HUES48 (cell line): ENCODE measurements at regions not wholly inside any gene's neighbourhood (a gene's known extent, or its start where the extent isn't known, plus 50 kb on each side); places are given as distances from the start of the nearest gene placed in this dataset.
A peak's percentile ranks its signal among the peaks of the same experiment; 100 is the strongest.
"Not testable (repeated sequence)": the region's sequence is repeated elsewhere in the genome, so short reads cannot be mapped to it uniquely, and the experiment has no call there.

Experiments
- H3K27ac ChIP-seq: one replicate; pipeline ENCODE4 v1.7.0; 2013; ENCODE audit warnings: low read depth, low read length, inconsistent platforms
- H3K27me3 ChIP-seq: 2 replicates; pipeline ENCODE4 v1.6.1; 2013; ENCODE audit warnings: mild to moderate bottlenecking, low read length; ENCODE audit not compliant: control insufficient read depth, insufficient read depth
- H3K36me3 ChIP-seq: 2 replicates; pipeline ENCODE4 v1.6.1; 2013; ENCODE audit warnings: low read length; ENCODE audit not compliant: control insufficient read depth, insufficient read depth
- H3K4me1 ChIP-seq: 2 replicates; pipeline ENCODE4 v1.6.1; 2013; ENCODE audit warnings: mild to moderate bottlenecking, low read length; ENCODE audit not compliant: control insufficient read depth, insufficient read depth
- H3K4me3 ChIP-seq: 2 replicates; pipeline ENCODE4 v1.5.1; 2013; ENCODE audit warnings: mild to moderate bottlenecking, low read depth, low read length
- H3K9ac ChIP-seq: 2 replicates; pipeline ENCODE4 v1.6.1; 2013; ENCODE audit warnings: mild to moderate bottlenecking, low read depth, low read length, moderate library complexity
- H3K9me3 ChIP-seq: 2 replicates; pipeline ENCODE4 v1.6.1; 2013; ENCODE audit warnings: low read length; ENCODE audit not compliant: control insufficient read depth, insufficient read depth

DNA sequence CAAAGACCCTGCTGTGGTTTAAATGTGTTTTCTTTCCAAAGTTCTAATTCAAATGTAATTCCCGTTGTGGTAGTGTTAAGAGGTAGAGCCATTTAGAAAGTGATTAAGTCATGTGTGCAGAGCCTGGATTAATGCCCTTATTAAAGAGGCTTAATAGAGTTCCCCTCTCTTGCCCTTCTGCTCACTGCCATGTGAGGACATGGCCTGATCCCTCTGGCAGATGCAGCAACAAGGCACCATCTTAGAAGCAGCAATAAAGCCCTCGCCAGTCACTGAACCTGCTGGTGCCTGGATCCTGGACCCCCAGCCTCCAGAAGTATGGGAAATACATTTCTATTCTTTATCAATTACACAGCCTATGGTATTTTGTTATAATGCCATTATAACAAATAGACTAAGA, 485.2 kb downstream of the DCDC2C start:
- no peak overlapping the region for H3K4me3 ChIP-seq
- H3K9ac ChIP-seq = no peak overlapping the region
- no peaks in the 10 kb centered on the region for H3K4me1 ChIP-seq
- peaks cover 40% of the 10 kb centered on the region for H3K9me3 ChIP-seq
- H3K27me3 ChIP-seq = no peaks in the 10 kb centered on the region
- H3K36me3 ChIP-seq = no peaks in the 10 kb centered on the region
- H3K27ac ChIP-seq = no peak overlapping the region

DNA sequence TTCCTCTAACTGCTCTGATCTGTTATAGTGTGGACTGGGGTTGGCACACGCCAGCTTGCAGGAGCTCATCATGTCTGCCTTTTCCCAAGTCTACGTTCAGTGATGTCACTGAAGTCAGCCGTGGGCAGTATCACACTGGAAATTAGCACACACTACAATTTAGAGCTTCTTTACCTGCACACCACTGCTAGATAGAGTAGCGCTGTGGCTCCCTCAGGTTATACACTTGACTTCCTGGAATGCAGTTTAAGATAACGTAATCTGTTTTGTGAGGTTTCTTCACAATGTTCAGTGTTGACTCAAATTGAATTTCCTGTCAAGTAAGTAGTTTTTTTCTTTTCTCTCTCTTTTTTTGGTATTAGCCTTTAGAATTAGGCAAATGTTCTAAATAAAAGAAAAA, 487.2 kb downstream of the DCDC2C start:
- Histone ChIP-seq H3K4me1 (no peaks in the 10 kb centered on the region), H3K9me3 (peaks cover 51% of the 10 kb centered on the region), H3K4me3 (no peak overlapping the region), H3K9ac (no peak overlapping the region), H3K27ac (no peak overlapping the region), H3K27me3 (no peaks in the 10 kb centered on the region), H3K36me3 (no peaks in the 10 kb centered on the region)

GRCh38 chr2:4192119-4192518, 488.7 kb downstream of the DCDC2C start:
- Histone ChIP-seq H3K27ac (no peak overlapping the region), H3K36me3 (no peaks in the 10 kb centered on the region), H3K27me3 (no peaks in the 10 kb centered on the region), H3K9me3 (peaks cover 48% of the 10 kb centered on the region), H3K9ac (no peak overlapping the region), H3K4me3 (no peak overlapping the region), H3K4me1 (no peaks in the 10 kb centered on the region)

DNA sequence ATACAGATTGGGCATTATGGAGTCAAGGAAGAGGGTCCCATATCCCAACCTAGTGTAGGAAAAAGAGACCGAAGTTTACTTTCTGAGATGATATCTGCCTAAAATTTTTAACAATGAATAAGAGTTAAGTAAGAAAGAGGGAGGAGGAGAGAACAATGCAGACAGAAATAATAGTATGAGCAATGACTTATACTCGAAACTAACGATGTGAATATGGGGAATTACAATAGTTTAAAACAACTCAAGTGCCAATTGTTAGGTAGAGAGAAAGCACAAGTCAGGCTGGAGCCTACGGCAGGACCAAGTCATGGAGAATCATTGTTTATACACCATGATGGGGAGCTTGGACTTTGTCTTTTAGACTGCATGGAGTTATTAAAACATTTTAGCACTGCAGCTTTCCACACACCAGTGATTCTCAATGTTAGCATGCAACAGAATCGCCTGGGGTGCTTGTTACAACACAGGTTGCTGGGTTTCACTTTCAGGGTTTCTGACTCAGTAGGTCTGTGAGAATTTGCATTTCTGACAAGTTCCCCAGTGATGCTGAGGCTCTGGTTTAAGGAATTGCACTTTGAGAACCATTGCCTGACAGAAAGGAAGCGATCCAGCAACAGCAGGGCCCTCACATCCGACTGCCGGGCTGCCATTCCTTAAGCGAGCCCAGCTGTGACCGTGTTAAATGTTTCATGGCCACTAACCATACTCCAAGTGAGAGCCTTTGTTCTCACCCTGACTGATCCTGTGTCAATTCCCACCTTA, 511.2 kb downstream of the DCDC2C start:
- H3K27me3 ChIP-seq = no peaks in the 10 kb centered on the region
- H3K27ac ChIP-seq = no peak overlapping the region
- H3K4me1 ChIP-seq = peaks cover 8% of the 10 kb centered on the region; the same call in 1 of the 2 replicates
- H3K36me3 ChIP-seq = no peaks in the 10 kb centered on the region
- H3K9me3 ChIP-seq = no peaks in the 10 kb centered on the region
- no peak overlapping the region for H3K4me3 ChIP-seq
- no peak overlapping the region for H3K9ac ChIP-seq

DNA sequence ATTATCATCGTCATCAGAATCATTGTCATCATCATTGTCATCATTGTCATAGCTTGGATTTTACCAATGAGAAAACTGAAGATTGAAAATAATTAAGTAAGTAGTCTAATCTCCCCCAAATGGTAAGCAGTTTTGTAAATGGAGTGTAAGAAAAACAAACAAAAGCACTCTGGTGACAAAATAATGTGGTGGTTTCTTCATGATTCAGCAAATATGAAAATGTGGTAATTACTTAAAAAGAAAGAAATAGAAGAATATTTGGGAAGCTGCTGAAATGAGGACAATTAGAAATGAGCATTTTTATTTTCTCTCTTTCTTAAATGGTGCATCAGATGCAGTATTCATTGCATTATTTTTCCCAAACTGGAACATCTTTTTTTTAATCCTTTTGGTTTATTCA, 514.4 kb downstream of the DCDC2C start:
- H3K9me3 ChIP-seq = no peaks in the 10 kb centered on the region
- H3K27me3 ChIP-seq = no peaks in the 10 kb centered on the region
- no peak overlapping the region for H3K4me3 ChIP-seq

GRCh38 chr2:4219101-4219500, 515.7 kb downstream of the DCDC2C start:
- no peaks in the 10 kb centered on the region for H3K36me3 ChIP-seq
- no peak overlapping the region for H3K27ac ChIP-seq
- H3K4me3 ChIP-seq = no peak overlapping the region
- no peak overlapping the region for H3K9ac ChIP-seq
- H3K27me3 ChIP-seq = no peaks in the 10 kb centered on the region
- H3K4me1 ChIP-seq = peaks cover 9% of the 10 kb centered on the region; the same call in 1 of the 2 replicates
- no peaks in the 10 kb centered on the region for H3K9me3 ChIP-seq

More for the DNA sequence above, 514.4 kb downstream of the DCDC2C start:
- H3K9ac ChIP-seq = no peak overlapping the region
- no peaks in the 10 kb centered on the region for H3K36me3 ChIP-seq
- peaks cover 9% of the 10 kb centered on the region; the same call in 1 of the 2 replicates for H3K4me1 ChIP-seq
- no peak overlapping the region for H3K27ac ChIP-seq

- Histone ChIP-seq H3K27me3 (no peaks in the 10 kb centered on the region), H3K9me3 (no peaks in the 10 kb centered on the region), H3K4me3 (no peak overlapping the region), H3K9ac (no peak overlapping the region), H3K27ac (no peak overlapping the region), H3K36me3 (no peaks in the 10 kb centered on the region), H3K4me1 (peaks cover 9% of the 10 kb centered on the region; the same call in 1 of the 2 replicates)
These were observed 516.2 kb downstream of the DCDC2C start for GRCh38 chr2:4219571-4219970.

DNA sequence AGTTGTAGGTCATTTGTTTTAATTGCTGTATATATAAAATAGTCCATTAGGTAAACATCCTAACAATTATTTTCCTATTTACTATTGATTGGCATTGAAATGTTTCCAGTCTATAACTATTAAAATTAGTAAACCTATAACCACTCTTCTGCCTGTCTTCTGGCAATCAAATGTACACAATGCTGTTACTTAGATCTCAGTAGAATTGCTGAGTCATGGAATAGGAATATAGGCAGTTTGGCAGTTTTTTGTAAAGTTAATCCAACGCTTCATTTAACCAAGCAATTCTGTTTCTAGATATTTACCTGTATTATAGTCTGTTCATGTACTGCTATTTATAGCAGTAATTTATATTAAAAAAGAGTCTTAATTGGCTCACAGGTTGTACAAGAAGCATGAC, 518.1 kb downstream of the DCDC2C start:
- no peak overlapping the region for H3K27ac ChIP-seq
- H3K4me3 ChIP-seq = no peak overlapping the region
- no peaks in the 10 kb centered on the region for H3K27me3 ChIP-seq
- H3K9me3 ChIP-seq = no peaks in the 10 kb centered on the region
- no peak overlapping the region for H3K9ac ChIP-seq
- no peaks in the 10 kb centered on the region for H3K36me3 ChIP-seq
- peaks cover 9% of the 10 kb centered on the region; the same call in 1 of the 2 replicates for H3K4me1 ChIP-seq

DNA sequence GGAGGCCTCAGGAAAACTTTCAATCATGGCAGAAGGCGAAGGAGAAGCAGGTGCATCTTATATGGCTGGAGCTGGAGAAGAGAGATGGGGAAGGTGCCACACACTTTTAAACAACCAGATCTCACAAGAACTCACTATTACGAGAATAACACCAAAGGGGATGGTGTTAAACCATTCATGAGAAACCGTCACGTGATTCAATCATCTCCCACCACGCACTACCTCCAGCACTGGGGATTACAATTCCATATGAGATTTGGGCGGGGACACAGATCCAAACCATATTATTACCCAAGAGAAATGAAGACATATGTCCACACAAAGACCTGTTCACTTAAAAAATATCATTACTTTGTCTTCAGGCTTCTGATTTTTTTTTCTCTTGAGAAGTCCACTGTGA, 518.5 kb downstream of the DCDC2C start:
- Histone ChIP-seq H3K9me3 (no peaks in the 10 kb centered on the region), H3K4me1 (peaks cover 9% of the 10 kb centered on the region; the same call in 1 of the 2 replicates), H3K9ac (no peak overlapping the region), H3K27ac (no peak overlapping the region), H3K4me3 (no peak overlapping the region), H3K27me3 (no peaks in the 10 kb centered on the region), H3K36me3 (no peaks in the 10 kb centered on the region)

DNA sequence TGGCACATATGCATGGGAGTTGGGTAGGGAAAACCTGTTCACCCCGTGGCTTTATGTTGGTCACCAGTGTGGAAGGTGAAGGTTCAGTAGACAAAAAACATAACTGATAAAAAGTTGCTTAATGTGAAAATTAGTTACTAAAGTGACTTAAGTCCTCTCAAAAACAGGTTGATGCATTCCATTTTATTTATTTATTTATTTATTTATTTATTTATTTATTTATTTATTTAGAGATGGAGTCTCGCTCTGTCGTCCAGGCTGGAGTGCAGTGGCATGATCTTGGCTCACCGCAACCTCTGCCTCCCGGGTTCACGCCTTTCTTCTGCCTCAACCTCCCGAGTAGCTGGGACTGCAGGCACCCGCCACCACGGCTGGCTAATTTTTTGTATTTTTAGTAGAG, 541.0 kb downstream of the DCDC2C start:
- Histone ChIP-seq H3K27me3 (peaks cover 11% of the 10 kb centered on the region), H3K4me1 (peaks cover 20% of the 10 kb centered on the region), H3K9me3 (peaks cover 33% of the 10 kb centered on the region)
- not testable (repeated sequence) for H3K36me3 ChIP-seq, H3K4me3 ChIP-seq, H3K9ac ChIP-seq, H3K27ac ChIP-seq

GRCh38 chr2:4246364-4247131, 543.2 kb downstream of the DCDC2C start:
- Histone ChIP-seq H3K36me3 (no peaks in the 10 kb centered on the region), H3K9ac (no peak overlapping the region), H3K4me1 (peaks cover 20% of the 10 kb centered on the region), H3K27ac (peak overlapping the region; percentile 87), H3K4me3 (peak overlapping the region; percentile 2; the same call in 1 of the 2 replicates), H3K9me3 (peaks cover 18% of the 10 kb centered on the region), H3K27me3 (peaks cover 11% of the 10 kb centered on the region)
